Mesendoderm (in vitro differentiated cells): ENCODE measurements at regions not wholly inside any gene's neighbourhood (a gene's known extent, or its start where the extent isn't known, plus 50 kb on each side); places are given as distances from the start of the nearest gene placed in this dataset.

Experiments
- DNase-seq: peaks from one replicate; pipeline ENCODE4 v3.0.0; 2013
- H2AK5ac ChIP-seq: 2 replicates; pipeline ENCODE4 v1.6.1; 2013; ENCODE audit warnings: low read length, inconsistent platforms
- H2BK120ac ChIP-seq: 2 replicates; pipeline ENCODE4 v1.6.1; 2013; ENCODE audit warnings: low read depth, mild to moderate bottlenecking, low read length, moderate library complexity, mixed read lengths
- H2BK15ac ChIP-seq: replicated peaks from 2 replicates; pipeline ENCODE4 v1.6.1; 2013; ENCODE audit warnings: low read depth, mild to moderate bottlenecking, moderate library complexity
- H2BK5ac ChIP-seq: 2 replicates; pipeline ENCODE4 v1.6.1; 2013; ENCODE audit warnings: low read length, inconsistent platforms
- H3K18ac ChIP-seq: 2 replicates; pipeline ENCODE4 v1.6.1; 2013; ENCODE audit warnings: mild to moderate bottlenecking, low read length, mixed read lengths
- H3K23ac ChIP-seq: one replicate; pipeline ENCODE4 v1.6.1; 2013; ENCODE audit warnings: low read length
- H3K27ac ChIP-seq: 2 replicates; pipeline ENCODE4 v1.5.1; 2013; ENCODE audit warnings: low read depth, mild to moderate bottlenecking, inconsistent platforms, low read length, moderate library complexity
- H3K27me3 ChIP-seq: 2 replicates; pipeline ENCODE4 v1.6.1; 2013; ENCODE audit warnings: low read length, control low read depth, mild to moderate bottlenecking, inconsistent platforms; ENCODE audit not compliant: insufficient read depth, poor library complexity
- H3K36me3 ChIP-seq: 2 replicates; pipeline ENCODE4 v1.6.1; 2013; ENCODE audit warnings: low read length, inconsistent platforms; ENCODE audit not compliant: control insufficient read depth, insufficient read depth
- H3K4ac ChIP-seq: one replicate; pipeline ENCODE4 v1.6.1; 2013; ENCODE audit warnings: low read depth, mild to moderate bottlenecking, low read length, moderate library complexity
- H3K4me1 ChIP-seq: 2 replicates; pipeline ENCODE4 v1.6.1; 2013; ENCODE audit warnings: low read depth, low read length, inconsistent platforms; ENCODE audit not compliant: control insufficient read depth
- H3K4me2 ChIP-seq: 2 replicates; pipeline ENCODE4 v1.6.1; 2013; ENCODE audit warnings: low read length
- H3K4me3 ChIP-seq: 2 replicates; pipeline ENCODE4 v1.5.1; 2013; ENCODE audit warnings: mild to moderate bottlenecking, low read length
- H3K56ac ChIP-seq: one replicate; pipeline ENCODE4 v1.6.1; 2013; ENCODE audit warnings: low read length
- H3K79me1 ChIP-seq: 2 replicates; pipeline ENCODE4 v1.6.1; 2013; ENCODE audit warnings: low read length, inconsistent platforms
- H3K79me2 ChIP-seq: 2 replicates; pipeline ENCODE4 v1.6.1; 2013; ENCODE audit warnings: mild to moderate bottlenecking, low read length; ENCODE audit not compliant: control insufficient read depth, insufficient read depth
- H3K9ac ChIP-seq: 2 replicates; pipeline ENCODE4 v1.6.1; 2013; ENCODE audit warnings: low read length, inconsistent platforms
- H4K5ac ChIP-seq: one replicate; pipeline ENCODE4 v1.6.1; 2013; ENCODE audit warnings: low read length
- H4K8ac ChIP-seq: one replicate; pipeline ENCODE4 v1.6.1; 2013; ENCODE audit warnings: low read depth, mild to moderate bottlenecking, control low read depth, low read length, moderate library complexity
- WGBS: extraction: QIAGEN DNeasy Blood & Tissue Kit; methylation state at CpG from one replicate; pipeline ENCODE4 v1.1.7; 2013; ENCODE audit warnings: low lambda C conversion rate, missing lambda C conversion rate; ENCODE audit not compliant: insufficient coverage; ENCODE audit errors: extremely low coverage; 5-methylcytosine and 5-hydroxymethylcytosine counted together

DNA sequence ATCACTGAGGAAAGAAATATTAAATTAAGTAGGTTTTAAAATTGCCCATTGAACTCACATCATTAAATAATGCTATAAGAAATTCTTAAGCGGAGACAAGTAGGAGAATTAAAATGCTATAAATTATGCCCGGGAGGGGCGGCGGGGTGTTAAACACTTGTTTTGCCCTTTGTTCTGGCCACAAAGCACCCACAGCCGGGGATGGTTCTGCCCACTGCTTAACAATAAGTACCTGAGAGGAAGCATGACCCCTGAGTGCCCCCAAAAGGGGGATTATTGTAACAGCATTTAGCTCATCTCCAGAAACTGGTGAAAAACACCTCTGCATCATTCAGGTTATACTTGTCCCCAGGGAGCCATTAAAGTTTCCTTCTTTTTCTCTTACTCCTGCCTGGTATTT is 332.7 kb upstream of the POU3F3 start:
- Histone ChIP-seq H2AK5ac (no peak overlapping the region), H2BK5ac (no peak overlapping the region), H4K8ac (no peak overlapping the region), H3K36me3 (no peaks in the 10 kb centered on the region), H3K27me3 (no peaks in the 10 kb centered on the region), H3K18ac (no peak overlapping the region), H3K9ac (no peak overlapping the region), H3K23ac (no peak overlapping the region), H3K79me1 (no peaks in the 10 kb centered on the region), H3K4me2 (no peak overlapping the region), H3K4me3 (no peak overlapping the region), H3K56ac (no peak overlapping the region), H2BK120ac (no peak overlapping the region), H2BK15ac (no peak overlapping the region), H3K27ac (no peak overlapping the region), H3K79me2 (no peaks in the 10 kb centered on the region), H3K4ac (no peak overlapping the region), H4K5ac (no peak overlapping the region), H3K4me1 (no peaks in the 10 kb centered on the region)
- DNase-seq = peak; percentile 72
- no CpG with 5 or more reads among the region's 5 CpGs for WGBS

DNA sequence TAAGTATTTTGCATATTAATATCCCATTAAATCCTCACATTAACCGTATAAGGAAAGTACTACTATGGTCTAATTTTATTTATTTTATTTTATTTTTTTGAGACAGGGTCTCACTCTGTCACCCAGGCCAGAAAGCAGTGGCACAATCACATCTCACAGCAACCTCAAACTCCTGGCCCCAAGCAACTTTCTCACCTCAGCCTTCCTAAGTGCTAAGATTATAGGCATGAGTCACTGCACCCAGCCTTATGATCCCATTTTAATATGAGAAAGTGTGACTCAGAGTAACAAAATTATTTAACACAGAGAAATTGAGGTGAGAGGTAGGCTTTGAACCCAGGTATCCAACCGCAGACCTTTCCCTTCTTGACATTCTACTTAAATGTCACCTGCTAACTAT is 330.0 kb upstream of the POU3F3 start:
- H3K23ac ChIP-seq = no peak overlapping the region
- WGBS = no CpG with 5 or more reads among the region's 2 CpGs
- no peak for DNase-seq

DNA sequence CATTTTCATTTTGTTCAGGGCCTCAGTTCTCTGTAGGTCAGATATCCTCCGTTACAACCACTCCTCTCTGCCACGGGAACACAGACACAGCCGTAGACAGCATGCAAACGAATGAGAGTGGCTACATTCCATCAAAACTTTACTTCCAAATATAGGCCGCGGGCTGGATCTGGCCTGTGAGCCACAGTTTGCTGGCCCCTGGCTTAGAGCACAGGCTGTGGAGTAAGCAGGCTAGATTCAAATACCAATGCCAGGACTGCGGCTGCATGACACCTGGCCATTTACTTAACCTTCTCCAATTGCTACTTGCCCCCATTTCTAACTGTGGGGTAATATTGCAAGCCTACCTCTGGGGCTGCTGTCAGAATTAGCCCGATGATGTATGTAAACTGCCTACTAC is 325.8 kb upstream of the POU3F3 start:
- no CpG with 5 or more reads among the region's 8 CpGs for WGBS
- H2BK5ac ChIP-seq = no peak overlapping the region

More for the DNA sequence above, 330.0 kb upstream of the POU3F3 start:
- Histone ChIP-seq H2BK5ac (no peak overlapping the region), H3K4me3 (no peak overlapping the region), H2BK120ac (no peak overlapping the region), H3K9ac (no peak overlapping the region), H3K79me1 (no peaks in the 10 kb centered on the region), H4K5ac (no peak overlapping the region), H3K4me1 (no peaks in the 10 kb centered on the region), H2BK15ac (no peak overlapping the region), H3K18ac (no peak overlapping the region), H3K4me2 (no peak overlapping the region), H2AK5ac (no peak overlapping the region), H3K79me2 (no peaks in the 10 kb centered on the region), H3K36me3 (no peaks in the 10 kb centered on the region), H3K56ac (no peak overlapping the region), H3K27me3 (no peaks in the 10 kb centered on the region), H3K27ac (no peak overlapping the region), H4K8ac (no peak overlapping the region), H3K4ac (no peak overlapping the region)

DNA sequence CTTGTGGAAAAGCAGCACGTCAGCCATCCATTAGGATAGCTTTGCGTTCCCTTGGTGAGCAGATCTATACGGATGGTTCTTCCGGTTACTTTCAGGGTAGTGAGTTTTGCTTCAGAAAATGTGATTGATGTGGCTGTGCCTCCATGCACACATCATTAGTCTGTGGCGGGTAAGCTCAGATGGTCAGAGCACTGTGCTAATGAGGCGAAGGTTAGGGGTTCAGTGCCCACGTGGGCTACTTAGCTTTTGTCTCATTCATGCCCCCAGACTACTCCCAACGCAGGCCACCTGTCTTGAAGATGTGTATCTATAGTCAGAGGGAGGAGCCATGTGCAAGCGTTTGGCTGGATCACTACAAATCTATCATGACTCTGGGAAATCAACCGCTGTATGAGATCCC is 322.8 kb upstream of the POU3F3 start:
- WGBS = no CpG with 5 or more reads among the region's 10 CpGs
- Histone ChIP-seq H3K79me2 (no peaks in the 10 kb centered on the region), H2BK15ac (no peak overlapping the region), H2BK120ac (no peak overlapping the region), H3K4ac (no peak overlapping the region), H3K9ac (no peak overlapping the region), H3K4me1 (no peaks in the 10 kb centered on the region), H3K18ac (no peak overlapping the region), H3K27ac (no peak overlapping the region), H4K8ac (no peak overlapping the region), H3K56ac (no peak overlapping the region), H3K27me3 (no peaks in the 10 kb centered on the region), H2BK5ac (no peak overlapping the region), H4K5ac (no peak overlapping the region), H2AK5ac (no peak overlapping the region), H3K79me1 (no peaks in the 10 kb centered on the region), H3K23ac (no peak overlapping the region), H3K4me3 (no peak overlapping the region), H3K4me2 (no peak overlapping the region), H3K36me3 (no peaks in the 10 kb centered on the region)
- DNase-seq = no peak

More for the DNA sequence above, 325.8 kb upstream of the POU3F3 start:
- Histone ChIP-seq H3K4me3 (no peak overlapping the region), H4K5ac (no peak overlapping the region), H3K27ac (no peak overlapping the region), H3K4ac (no peak overlapping the region), H3K4me2 (no peak overlapping the region), H3K9ac (no peak overlapping the region), H3K56ac (no peak overlapping the region), H3K79me2 (no peaks in the 10 kb centered on the region), H3K79me1 (no peaks in the 10 kb centered on the region), H3K23ac (no peak overlapping the region), H4K8ac (no peak overlapping the region), H2BK15ac (no peak overlapping the region), H3K36me3 (no peaks in the 10 kb centered on the region), H3K18ac (no peak overlapping the region), H2BK120ac (no peak overlapping the region), H3K27me3 (no peaks in the 10 kb centered on the region), H2AK5ac (no peak overlapping the region), H3K4me1 (no peaks in the 10 kb centered on the region)
- no peak for DNase-seq

DNA sequence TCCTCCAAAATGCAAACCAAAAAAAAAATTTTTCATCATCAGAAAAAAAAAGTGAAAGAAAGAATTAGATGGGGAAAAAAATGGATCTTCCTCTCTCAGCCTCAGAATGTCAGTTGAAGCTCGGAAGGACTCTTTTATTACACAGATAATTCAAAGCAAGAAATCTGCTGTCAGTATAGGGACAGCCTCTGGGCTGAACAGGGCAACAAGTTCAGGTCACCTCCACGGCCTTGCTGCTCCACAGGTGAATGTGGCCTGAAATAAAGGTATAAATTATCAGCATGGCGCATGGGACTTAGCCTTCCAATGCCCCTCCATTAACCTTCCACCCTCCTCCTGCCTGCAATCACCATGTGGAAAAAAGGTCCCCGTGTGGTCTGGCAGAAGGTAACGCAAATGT is 316.8 kb upstream of the POU3F3 start:
- Histone ChIP-seq H3K4me2 (no peak overlapping the region), H3K27me3 (no peaks in the 10 kb centered on the region), H3K23ac (no peak overlapping the region), H2BK120ac (no peak overlapping the region), H2BK15ac (no peak overlapping the region), H3K79me1 (no peaks in the 10 kb centered on the region), H3K27ac (no peak overlapping the region), H2AK5ac (no peak overlapping the region), H3K56ac (no peak overlapping the region), H2BK5ac (no peak overlapping the region), H3K4me1 (no peaks in the 10 kb centered on the region), H3K36me3 (no peaks in the 10 kb centered on the region), H4K8ac (no peak overlapping the region), H3K79me2 (no peaks in the 10 kb centered on the region), H3K4me3 (no peak overlapping the region), H4K5ac (no peak overlapping the region), H3K18ac (no peak overlapping the region), H3K4ac (no peak overlapping the region), H3K9ac (no peak overlapping the region)
- WGBS = no CpG with 5 or more reads among the region's 5 CpGs
- no peak for DNase-seq

DNA sequence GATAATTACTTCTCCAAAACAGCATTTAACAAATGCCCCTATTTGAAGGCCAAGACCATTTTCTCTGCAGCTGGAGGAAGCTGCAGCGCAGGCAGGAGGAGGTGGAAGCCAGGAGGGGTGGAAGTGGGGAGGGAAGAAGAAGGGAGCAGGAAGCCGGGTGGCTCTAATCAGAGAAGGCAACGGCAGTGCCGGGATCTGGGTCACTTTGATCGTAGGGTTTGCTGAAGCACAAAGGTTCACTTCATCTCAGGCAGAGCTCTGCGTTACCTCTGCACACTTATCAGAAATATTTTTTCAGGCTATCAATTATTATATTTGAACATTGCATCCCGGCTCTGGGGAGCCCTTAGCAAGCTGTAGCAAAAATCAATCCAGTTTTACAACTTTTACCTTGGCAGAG is 315.8 kb upstream of the POU3F3 start:
- Histone ChIP-seq H3K27ac (no peak overlapping the region), H4K8ac (no peak overlapping the region)

More for the DNA sequence above, 315.8 kb upstream of the POU3F3 start:
- no peak overlapping the region for H2BK5ac ChIP-seq
- no peak overlapping the region for H2AK5ac ChIP-seq
- H3K4me3 ChIP-seq = no peak overlapping the region
- no peak for DNase-seq
- H3K27me3 ChIP-seq = no peaks in the 10 kb centered on the region
- no peak overlapping the region for H2BK120ac ChIP-seq
- H3K18ac ChIP-seq = no peak overlapping the region
- no peak overlapping the region for H3K4me2 ChIP-seq
- H3K9ac ChIP-seq = no peak overlapping the region
- no peaks in the 10 kb centered on the region for H3K36me3 ChIP-seq
- no peak overlapping the region for H3K4ac ChIP-seq
- H3K79me2 ChIP-seq = no peaks in the 10 kb centered on the region
- H3K56ac ChIP-seq = no peak overlapping the region
- H3K4me1 ChIP-seq = no peaks in the 10 kb centered on the region
- H2BK15ac ChIP-seq = no peak overlapping the region
- H4K5ac ChIP-seq = no peak overlapping the region
- no CpG with 5 or more reads among the region's 7 CpGs for whole genome bisulfite sequencing
- no peaks in the 10 kb centered on the region for H3K79me1 ChIP-seq
- H3K23ac ChIP-seq = no peak overlapping the region
